ENCODE measurements at regions not wholly inside any gene's neighbourhood (a gene's known extent, or its start where the extent isn't known, plus 50 kb on each side); places are given as distances from the start of the nearest gene placed in this dataset.

DNA sequence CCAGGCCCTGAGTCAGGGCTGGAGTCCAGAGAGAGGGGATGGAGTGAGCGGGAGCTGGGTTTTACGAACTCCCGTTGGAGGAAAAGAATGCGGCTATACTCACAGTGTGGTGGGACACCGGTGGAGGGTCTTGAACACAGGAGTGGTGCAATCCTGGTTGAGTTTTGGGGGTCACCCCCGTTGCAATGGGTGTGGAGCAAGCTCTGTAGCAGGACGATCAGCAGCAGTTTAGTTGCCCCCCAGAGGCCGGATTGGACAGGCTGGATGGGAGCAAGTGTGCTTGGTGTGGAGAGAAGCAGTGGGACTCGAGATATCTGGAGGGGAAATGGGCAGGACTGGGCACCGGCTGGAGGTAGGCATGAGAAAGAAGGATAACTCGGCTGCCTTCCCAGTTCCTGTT, 72.3 kb upstream of the TWIST2 start:
- TF ChIP-seq, protein P1, sequence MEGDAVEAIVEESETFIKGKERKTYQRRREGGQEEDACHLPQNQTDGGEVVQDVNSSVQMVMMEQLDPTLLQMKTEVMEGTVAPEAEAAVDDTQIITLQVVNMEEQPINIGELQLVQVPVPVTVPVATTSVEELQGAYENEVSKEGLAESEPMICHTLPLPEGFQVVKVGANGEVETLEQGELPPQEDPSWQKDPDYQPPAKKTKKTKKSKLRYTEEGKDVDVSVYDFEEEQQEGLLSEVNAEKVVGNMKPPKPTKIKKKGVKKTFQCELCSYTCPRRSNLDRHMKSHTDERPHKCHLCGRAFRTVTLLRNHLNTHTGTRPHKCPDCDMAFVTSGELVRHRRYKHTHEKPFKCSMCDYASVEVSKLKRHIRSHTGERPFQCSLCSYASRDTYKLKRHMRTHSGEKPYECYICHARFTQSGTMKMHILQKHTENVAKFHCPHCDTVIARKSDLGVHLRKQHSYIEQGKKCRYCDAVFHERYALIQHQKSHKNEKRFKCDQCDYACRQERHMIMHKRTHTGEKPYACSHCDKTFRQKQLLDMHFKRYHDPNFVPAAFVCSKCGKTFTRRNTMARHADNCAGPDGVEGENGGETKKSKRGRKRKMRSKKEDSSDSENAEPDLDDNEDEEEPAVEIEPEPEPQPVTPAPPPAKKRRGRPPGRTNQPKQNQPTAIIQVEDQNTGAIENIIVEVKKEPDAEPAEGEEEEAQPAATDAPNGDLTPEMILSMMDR (IDR thresholded peaks at IDR 0.05) = no peak
- TF ChIP-seq POLR2AphosphoS5 (IDR thresholded peaks at IDR 0.05; ENCODE audit: low read depth, low read length) = no peak
